Globus pallidus (tissue), 1 donor: ENCODE measurements at regions not wholly inside any gene's neighbourhood (a gene's known extent, or its start where the extent isn't known, plus 50 kb on each side); places are given as distances from the start of the nearest gene placed in this dataset.
"Not testable (repeated sequence)": the region's sequence is repeated elsewhere in the genome, so short reads cannot be mapped to it uniquely, and the experiment has no call there.

ENCODE experiments used
- DNase-seq: peaks from one replicate; pipeline ENCODE4 v3.0.0-alpha.2; 2015; ENCODE audit warnings: low spot score

- DNase-seq, result no peak
Observed at GRCh38 chr2:226327830-226328229, 471.8 kb downstream of the IRS1 start.

DNA sequence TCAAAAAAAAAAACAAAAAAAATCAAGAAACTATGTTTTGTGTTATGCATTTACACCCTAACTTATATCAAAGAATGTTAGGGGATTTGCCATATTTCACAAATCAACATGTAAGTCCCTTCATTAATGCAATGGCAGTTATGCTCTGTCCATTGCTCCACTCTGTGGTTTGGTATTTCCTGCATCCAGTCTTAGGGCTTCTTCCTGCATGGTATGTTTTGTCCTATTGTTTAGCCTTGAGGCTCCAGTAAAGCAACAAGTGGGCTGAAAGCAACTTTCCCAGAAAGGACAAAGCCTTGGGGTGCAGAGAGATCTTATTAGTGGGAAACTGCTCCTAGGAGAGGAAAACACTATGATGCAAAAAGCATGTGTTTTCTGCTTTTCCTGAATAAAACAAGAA, 474.1 kb downstream of the IRS1 start:
- DNase-seq, result no peak

DNA sequence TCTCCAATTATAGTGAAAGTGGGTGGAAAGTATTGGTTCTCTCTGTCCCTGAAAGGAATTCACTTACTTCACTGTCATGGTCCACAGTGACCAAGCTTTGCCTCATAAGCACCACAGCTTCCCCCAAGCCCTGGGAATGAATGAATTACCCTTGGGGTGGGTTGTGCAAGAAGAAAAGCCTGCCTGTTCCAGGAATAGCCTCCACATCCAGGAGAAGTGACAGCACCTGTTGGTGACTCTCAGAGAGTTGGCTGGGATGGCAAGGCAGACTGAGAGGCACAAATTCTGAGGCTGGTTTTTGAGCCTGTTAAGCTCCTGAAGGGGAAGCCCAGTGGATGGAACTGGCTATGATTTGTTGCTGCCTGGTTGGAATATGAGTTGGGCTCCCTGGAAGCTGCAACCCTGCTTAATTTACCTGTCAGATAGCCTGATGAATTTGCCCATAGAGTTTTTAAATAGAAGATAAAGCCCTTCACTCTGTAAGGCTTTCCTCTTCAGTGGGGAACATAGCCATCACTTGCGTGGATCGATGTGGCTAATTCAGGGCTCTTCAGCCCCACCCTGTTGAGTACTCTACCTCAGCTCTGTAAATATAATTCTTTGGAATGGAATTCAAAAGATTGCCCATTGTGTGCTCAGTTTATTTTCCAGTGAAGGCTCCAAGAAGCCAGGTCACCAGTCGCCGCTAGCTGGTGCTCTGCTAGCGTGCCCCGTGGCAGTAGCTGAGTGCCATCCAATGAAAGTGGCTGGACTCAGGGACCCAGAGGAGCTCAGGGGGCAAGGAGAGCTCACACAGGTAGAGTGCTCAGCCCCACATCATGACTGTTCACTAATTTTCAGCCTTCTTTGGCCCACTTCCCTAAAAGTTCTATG, 479.3 kb downstream of the IRS1 start:
- no peak for DNase-seq

GRCh38 chr2:226317970-226318369, 481.6 kb downstream of the IRS1 start:
- no peak for DNase-seq

DNA sequence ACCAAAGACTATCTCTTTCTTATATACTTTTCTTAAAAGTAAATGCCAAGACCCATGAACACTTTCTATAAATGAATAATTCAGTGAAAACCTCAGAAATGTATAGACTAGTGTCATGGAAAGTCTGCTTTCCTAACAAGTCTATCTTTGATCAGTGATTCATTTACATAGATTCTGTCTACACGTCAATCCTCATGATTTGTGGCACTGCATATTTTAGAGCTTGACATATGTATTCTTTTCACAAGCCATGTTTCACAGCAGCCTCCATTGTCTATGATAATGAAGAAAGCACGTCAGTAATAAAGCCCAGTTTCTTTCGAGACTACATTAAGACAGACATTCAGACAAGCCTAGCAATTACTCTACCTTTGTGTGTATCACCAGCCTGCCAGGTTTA, 486.6 kb downstream of the IRS1 start:
- no peak for DNase-seq

DNA sequence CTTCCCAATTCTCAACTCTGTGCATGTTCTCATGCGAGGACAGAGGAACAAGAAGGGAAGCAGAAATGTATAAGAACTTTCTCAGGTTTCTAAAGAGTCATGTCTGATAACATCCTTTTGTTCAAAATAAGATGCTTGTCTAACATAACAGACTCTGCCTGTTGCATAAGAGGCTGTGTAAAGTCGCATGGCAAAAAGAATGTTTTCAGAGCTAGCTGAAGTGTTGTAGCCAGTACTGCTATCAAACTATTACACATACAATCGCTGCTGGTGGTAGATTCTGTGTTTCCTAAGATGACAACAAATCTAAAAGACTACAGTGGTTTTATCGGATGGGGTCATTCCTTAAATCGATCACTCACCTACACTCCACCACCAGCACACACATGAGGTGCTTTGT, 487.5 kb downstream of the IRS1 start:
- no peak for DNase-seq

DNA sequence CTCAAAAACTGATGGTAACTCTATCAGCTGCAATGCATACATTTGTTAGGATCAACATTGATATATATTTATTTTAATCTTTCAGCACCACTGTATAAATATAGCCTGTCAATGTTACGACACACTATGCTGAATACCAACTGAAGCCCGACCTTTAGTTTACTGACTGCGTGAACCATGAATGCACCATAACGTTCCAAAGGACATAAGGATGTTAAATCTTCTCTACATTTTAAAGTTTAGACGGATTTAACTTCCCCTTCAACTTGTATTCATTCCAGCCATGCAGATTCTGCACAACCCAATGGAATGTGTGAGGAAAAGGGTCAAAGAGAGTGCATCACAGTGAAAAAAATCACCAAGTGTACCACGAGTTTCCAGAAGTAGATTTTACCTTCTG, 489.5 kb downstream of the IRS1 start:
- DNase-seq, result no peak

DNA sequence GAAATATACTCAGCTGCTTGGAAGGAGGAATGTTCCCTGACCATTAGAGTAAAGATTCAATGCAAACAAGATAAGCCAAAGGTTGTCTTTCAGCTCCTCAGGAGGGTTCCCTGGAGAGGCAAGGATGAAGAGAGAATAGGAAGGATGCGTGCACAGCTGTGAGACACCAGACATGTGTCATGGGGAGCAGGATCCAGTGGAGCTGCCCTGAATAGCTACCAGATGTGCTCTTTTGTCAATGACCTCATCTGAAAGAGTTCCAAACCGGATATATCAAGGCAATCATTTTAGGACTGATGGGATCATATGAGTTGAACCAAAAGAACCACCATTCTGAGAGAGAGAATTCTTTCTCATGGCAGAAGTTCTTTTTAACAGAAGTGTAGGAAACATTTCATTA, 490.6 kb downstream of the IRS1 start:
- no peak for DNase-seq

GRCh38 chr2:226308323-226308680, 491.3 kb downstream of the IRS1 start:
- DNase-seq, result no peak

DNA sequence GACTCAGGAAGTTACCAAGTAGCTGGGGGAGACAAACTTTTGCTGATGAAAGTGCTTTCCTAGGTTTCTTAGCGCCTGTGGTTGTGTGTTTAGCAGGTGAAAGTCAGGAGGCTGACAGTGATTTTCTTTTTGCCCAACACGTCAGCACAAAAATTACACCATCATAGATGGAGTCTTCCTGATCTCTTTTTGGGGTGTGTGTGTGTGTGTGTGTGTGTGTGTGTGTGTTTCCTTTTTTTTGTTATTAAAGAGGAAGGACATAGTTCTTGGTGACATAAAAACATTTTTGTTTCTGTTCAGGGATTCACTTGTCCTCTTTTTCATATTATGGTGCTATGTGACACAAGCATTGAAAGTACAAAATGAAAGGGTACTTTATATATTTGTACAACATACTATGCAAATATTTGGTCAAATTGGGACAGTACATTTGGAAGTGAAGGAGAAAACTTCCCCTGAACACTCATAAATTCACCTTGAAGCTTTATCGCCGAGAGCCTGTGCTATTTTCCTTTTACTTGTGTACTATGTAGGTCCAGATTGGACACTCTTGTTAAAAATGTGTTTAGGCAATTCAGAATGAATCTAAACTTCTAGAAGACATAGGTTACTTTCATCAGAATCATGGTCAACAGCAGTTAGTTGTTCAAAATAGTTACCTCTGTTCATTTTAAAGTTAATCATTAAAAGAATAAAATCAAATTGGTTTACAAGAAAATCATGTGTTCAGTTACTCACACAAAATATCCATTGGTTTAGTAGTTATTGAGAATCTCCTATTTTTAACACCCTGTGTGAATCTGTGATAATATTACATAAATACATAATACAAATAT, 491.9 kb downstream of the IRS1 start:
- no peak for DNase-seq

DNA sequence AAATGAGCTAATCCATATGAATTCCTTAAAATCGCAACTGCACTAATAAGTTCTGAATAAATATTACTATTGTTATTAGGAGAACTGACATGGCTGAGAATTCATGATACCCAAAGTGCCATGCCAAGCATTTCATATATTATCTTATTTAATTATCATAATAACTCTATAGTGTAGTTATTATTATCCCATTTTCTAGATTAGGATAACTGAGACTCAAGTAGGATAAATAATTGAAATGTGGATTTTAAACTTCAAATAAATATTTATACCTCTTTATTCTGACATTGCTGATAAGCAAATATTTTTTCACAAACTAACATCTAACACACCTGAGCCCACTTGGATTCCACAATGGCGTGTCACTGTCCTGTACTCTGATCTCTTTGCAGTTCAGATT, 492.7 kb downstream of the IRS1 start:
- no peak for DNase-seq

DNA sequence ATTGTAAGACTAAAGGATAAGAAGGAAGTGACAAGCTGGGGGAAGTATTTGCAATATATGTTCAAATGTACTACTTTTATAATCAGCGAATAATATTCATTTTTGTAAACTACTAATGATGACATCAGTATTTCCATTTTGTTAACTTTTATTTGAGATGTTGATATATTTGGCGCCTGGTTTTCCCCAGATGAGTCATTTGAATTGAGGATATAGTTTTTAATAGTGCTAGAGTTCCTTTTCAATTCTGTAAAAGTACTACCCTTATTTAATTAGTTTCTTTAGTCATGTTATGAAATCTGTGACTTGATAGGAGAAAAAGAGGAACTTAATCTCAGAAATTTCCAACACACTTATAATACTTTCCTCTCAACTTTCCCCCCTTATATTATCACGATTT, 495.3 kb downstream of the IRS1 start:
- DNase-seq, result no peak

DNA sequence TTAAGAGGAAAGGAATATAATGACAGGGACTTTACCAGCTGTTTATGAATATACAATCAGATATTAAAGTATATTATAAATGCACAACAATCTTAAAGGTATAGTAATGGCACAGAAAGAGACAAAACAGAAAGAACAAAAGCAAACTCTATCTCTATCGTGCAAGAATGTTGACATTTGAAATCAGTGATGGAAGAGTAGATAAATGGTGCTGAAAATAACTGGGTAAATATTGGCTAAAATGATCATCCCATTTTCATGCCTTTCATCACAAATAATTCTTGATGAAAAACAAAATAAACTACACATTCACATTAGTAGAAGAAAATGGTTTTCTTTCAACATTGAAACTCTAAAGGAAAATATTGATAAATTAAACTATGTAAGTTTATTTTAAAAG, 495.9 kb downstream of the IRS1 start:
- no peak for DNase-seq

DNA sequence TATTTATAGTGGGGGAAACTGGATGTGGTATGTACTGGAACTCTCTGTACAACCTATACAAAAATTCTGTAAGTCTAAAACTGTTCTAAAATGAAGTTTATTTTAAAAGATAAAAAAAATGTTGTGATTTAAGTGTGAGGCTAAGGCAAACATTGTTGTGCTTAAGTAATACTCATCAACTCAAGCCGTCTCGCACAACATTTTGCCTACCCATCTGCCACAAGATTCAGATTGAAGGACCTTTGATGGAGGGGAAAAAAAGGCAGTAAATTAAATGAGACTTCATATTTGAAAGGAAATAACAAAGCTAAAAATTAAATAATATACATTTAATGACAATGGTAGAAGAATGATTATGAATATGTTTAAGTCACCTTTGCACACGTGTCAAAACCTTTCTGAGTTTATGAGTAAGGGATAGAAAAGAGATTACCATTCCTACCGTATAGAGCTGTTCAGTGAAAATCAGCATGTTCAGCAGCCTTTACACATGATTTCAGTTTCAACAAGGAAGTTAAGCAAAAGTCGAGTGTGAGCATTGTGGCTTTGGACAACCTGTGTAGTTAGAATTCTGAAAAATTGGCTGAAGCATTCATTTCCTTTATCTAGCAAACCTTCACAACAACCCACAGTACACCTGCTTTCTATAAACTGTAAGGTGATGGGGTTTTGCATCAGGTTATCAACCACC, 499.3 kb downstream of the IRS1 start:
- no peak for DNase-seq

- DNase-seq, result no peak
Observed at GRCh38 chr2:226299771-226300170, 499.8 kb downstream of the IRS1 start.

- no peak for DNase-seq
Observed at GRCh38 chr2:226295681-226296080, 503.9 kb downstream of the IRS1 start.

DNA sequence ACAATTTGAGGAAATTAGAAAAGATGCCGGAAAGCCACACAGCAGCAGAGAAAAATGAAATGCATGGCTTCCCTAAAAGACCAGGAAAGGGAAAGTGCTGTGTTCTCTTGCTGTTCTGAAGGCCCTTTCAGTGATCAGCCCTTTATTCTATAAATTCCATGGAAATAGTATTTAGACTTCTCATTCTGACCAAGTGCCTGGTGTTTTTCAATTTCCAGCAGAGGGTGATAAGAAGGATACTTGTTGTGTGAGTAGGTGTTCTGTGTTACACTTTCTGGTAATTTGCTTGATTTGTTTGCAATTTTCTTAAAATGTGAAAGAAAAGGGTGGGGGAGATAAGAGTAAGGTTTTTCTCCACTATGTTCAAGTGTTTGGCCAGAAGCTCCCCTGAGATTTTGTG, 504.5 kb downstream of the IRS1 start:
- DNase-seq, result no peak

DNA sequence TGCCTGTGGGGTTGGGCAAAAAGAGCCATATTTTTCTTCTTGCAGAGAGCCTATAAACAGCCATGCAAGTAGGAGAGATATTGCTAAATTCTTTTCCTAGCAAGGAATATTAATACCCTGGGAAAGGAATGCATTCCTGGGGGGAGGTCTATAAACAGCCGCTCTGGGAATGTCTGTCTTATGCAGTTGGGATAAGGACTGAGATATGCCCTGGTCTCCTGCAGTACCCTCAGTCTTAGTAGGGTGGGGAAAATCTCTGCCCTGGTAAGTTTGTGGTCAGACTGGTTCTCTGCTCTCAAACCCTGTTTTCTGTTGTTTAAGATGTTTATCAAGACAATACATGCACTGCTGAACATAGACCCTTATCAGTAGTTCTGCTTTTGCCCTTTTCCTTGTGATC, 508.3 kb downstream of the IRS1 start:
- not testable (repeated sequence) for DNase-seq

DNA sequence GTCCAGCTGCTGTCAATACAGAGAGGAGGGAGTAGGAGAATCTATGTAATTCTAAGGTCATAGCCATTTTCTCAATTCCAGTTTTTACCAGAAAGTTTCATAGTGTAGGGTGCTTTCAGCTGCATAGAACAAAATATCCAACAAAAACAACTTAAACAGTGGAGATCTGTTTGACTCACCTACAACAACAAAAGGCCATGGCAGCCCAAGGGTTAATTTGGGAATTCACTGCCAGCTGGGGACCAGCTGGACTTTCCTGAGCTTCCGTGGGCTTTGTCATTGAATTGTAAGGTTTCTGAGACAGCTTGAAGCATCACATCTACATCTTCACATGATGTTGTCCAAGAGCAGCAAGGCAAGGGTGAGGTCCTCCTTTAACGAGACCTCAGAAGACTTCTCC, 512.7 kb downstream of the IRS1 start:
- DNase-seq, result no peak

GRCh38 chr2:226283796-226284195, 515.8 kb downstream of the IRS1 start:
- DNase-seq, result no peak

- no peak for DNase-seq
Observed at GRCh38 chr2:226282151-226282550, 517.5 kb downstream of the IRS1 start.

DNA sequence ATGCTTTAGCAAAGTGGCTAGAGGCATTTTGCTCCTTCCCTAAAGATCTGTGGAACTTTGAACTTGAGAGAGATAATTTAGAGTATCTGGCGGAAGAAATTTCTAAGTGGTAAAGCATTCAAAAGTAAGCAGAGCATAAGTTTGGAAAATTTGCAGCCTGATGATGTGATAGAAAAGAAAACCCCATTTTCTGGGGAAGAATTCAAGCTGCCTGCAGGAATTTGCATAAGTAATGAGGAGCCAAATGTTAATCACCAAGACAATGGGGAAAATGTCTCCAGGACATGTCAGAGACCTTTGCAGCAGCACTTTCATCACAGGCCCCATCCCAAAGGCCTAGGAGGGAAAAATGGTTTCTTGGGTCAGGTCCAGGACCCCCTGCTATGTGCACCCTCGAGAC, 519.5 kb downstream of the IRS1 start:
- not testable (repeated sequence) for DNase-seq

GRCh38 chr2:226275215-226275614, 524.4 kb downstream of the IRS1 start:
- DNase-seq, result no peak
